SH-SY5Y (cell line): ENCODE measurements at regions not wholly inside any gene's neighbourhood (a gene's known extent, or its start where the extent isn't known, plus 50 kb on each side); places are given as distances from the start of the nearest gene placed in this dataset.

Source experiments
- GATA2 ChIP-seq: IDR thresholded peaks from 2 replicates; pipeline ENCODE4 v1.6.1; 2011; ENCODE audit warnings: mild to moderate bottlenecking, low read depth, low read length
- GATA3 ChIP-seq: IDR thresholded peaks from 2 replicates; pipeline ENCODE4 v1.6.1; 2011; ENCODE audit warnings: low read depth, mild to moderate bottlenecking, low read length, moderate library complexity

GRCh38 chr11:120027546-120028180, 110.2 kb downstream of the TRIM29 start:
- TF ChIP-seq GATA3 (no peak), GATA2 (no peak)

- no peak for TF ChIP-seq GATA3
- TF ChIP-seq GATA2: no peak
Measured at GRCh38 chr11:120025606-120026335, 112.1 kb downstream of the TRIM29 start.

- TF ChIP-seq GATA2 (no peak), GATA3 (no peak)
Measured at GRCh38 chr11:120024586-120024985, 113.3 kb downstream of the TRIM29 start.

GRCh38 chr11:120024046-120024445, 113.9 kb downstream of the TRIM29 start:
- no peak for TF ChIP-seq GATA2
- no peak for TF ChIP-seq GATA3

GRCh38 chr11:120023551-120023950, 114.4 kb downstream of the TRIM29 start:
- TF ChIP-seq GATA3 (no peak), GATA2 (no peak)

GRCh38 chr11:120023120-120023519, 114.8 kb downstream of the TRIM29 start:
- no peak for TF ChIP-seq GATA3
- no peak for TF ChIP-seq GATA2

GRCh38 chr11:120022617-120023016, 115.3 kb downstream of the TRIM29 start:
- TF ChIP-seq GATA3 (no peak), GATA2 (no peak)

- TF ChIP-seq GATA3 (no peak), GATA2 (no peak)
Measured at GRCh38 chr11:120021978-120022377, 115.9 kb downstream of the TRIM29 start.

- no peak for TF ChIP-seq GATA3
- no peak for TF ChIP-seq GATA2
Measured at GRCh38 chr11:120021391-120021953, 116.4 kb downstream of the TRIM29 start.

- no peak for TF ChIP-seq GATA3
- peak; percentile 12; the same call in 1 of the 2 replicates for TF ChIP-seq GATA2
Measured at GRCh38 chr11:120020981-120021380, 116.9 kb downstream of the TRIM29 start.

- TF ChIP-seq GATA2: no peak; the same call in 1 of the 2 replicates
Measured at GRCh38 chr11:120020486-120020885, 117.4 kb downstream of the TRIM29 start.

- TF ChIP-seq GATA3: no peak
Measured at GRCh38 chr11:120019191-120019590, 118.7 kb downstream of the TRIM29 start.

- TF ChIP-seq GATA3 (peak; percentile 90), GATA2 (peak; percentile 96)
Measured at GRCh38 chr11:120017582-120018150, 120.2 kb downstream of the TRIM29 start.

GRCh38 chr11:120013325-120014250, 124.3 kb downstream of the TRIM29 start:
- TF ChIP-seq GATA2: no peak

- no peak for TF ChIP-seq GATA2
- no peak for TF ChIP-seq GATA3
Measured at GRCh38 chr11:120012245-120012644, 125.7 kb downstream of the TRIM29 start.
